ENCODE measurements at regions not wholly inside any gene's neighbourhood (a gene's known extent, or its start where the extent isn't known, plus 50 kb on each side); places are given as distances from the start of the nearest gene placed in this dataset.

- TF ChIP-seq POLR2A (IDR thresholded peaks at IDR 0.05) = no peak
- no peak for TF ChIP-seq CTCF (IDR thresholded peaks at IDR 0.05 in 8 of 11, conservative IDR thresholded peaks at IDR 0.05 in 3 of 11)
Observed at GRCh38 chr12:118625050-118625675, 248.8 kb downstream of the SUDS3 start.

All from spleen (tissue), 7 donors.